Nephron (organoid): ENCODE measurements at regions not wholly inside any gene's neighbourhood (a gene's known extent, or its start where the extent isn't known, plus 50 kb on each side); places are given as distances from the start of the nearest gene placed in this dataset.
"Not testable (repeated sequence)": the region's sequence is repeated elsewhere in the genome, so short reads cannot be mapped to it uniquely, and the experiment has no call there.

ENCODE experiments used
- H3K27ac Mint-ChIP-seq, 3 experiments: 2 replicates each; pipeline ENCODE4 v1.8.0; 2020; ENCODE audit warnings: mixed read lengths in 3 of 3, mild to moderate bottlenecking in 2 of 3, moderate library complexity in 1 of 3
- H3K27me3 Mint-ChIP-seq: 2 replicates; pipeline ENCODE4 v1.8.0; 2021; ENCODE audit warnings: low read depth, mild to moderate bottlenecking, moderate library complexity, mixed read lengths
- H3K36me3 Mint-ChIP-seq: 2 replicates; pipeline ENCODE4 v1.8.0; 2020; ENCODE audit warnings: low read depth, mixed read lengths
- H3K4me1 Mint-ChIP-seq: 2 replicates; pipeline ENCODE4 v1.8.0; 2020; ENCODE audit warnings: mixed read lengths
- H3K4me3 Mint-ChIP-seq, 3 experiments: 2 replicates each; pipeline ENCODE4 v1.8.0; 2020; ENCODE audit warnings: mild to moderate bottlenecking in 3 of 3, mixed read lengths in 3 of 3, moderate library complexity in 2 of 3
- H3K9me3 Mint-ChIP-seq: 2 replicates; pipeline ENCODE4 v1.8.0; 2020; ENCODE audit warnings: mixed read lengths
- TF ChIP-seq, protein P1 (sequence below), 3 experiments: fragments of 200-600 bp; sonication (generic); IDR thresholded peaks; one replicate each; pipeline ENCODE4 v1.5.0; 2021; ENCODE audit warnings: antibody characterized with exemption in 3 of 3; ENCODE audit not compliant: unreplicated experiment in 3 of 3

DNA sequence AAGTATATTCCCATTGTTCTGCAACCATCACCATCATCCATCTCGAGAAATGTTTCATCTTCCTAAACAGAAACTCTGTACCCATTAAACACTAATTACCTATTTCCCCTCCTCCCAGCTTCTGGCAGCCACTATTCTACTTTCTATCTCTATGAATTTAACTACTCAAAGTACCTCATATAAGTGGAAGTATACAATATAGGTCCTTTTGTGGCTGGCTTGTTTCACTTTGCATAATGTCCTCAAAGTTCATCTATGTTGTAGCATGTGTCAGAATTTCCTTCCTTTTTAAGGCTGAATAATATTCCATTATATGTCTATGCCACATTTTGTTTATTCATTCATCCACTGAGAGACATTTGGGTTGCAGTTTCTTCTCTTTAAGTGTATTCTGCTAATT lies 159.4 kb downstream of the KCNRG start:
- Mint-ChIP-seq H3K4me1 (peaks cover 5% of the 10 kb centered on the region), H3K9me3 (no peaks in the 10 kb centered on the region), H3K27me3 (no peaks in the 10 kb centered on the region), H3K4me3 (no peak overlapping the region), H3K27ac (no peak overlapping the region), H3K36me3 (no peaks in the 10 kb centered on the region)
- TF ChIP-seq, protein P1, sequence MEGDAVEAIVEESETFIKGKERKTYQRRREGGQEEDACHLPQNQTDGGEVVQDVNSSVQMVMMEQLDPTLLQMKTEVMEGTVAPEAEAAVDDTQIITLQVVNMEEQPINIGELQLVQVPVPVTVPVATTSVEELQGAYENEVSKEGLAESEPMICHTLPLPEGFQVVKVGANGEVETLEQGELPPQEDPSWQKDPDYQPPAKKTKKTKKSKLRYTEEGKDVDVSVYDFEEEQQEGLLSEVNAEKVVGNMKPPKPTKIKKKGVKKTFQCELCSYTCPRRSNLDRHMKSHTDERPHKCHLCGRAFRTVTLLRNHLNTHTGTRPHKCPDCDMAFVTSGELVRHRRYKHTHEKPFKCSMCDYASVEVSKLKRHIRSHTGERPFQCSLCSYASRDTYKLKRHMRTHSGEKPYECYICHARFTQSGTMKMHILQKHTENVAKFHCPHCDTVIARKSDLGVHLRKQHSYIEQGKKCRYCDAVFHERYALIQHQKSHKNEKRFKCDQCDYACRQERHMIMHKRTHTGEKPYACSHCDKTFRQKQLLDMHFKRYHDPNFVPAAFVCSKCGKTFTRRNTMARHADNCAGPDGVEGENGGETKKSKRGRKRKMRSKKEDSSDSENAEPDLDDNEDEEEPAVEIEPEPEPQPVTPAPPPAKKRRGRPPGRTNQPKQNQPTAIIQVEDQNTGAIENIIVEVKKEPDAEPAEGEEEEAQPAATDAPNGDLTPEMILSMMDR (IDR thresholded peaks at IDR 0.05; ENCODE audit: unreplicated experiment in 3 of 3): no peak

DNA sequence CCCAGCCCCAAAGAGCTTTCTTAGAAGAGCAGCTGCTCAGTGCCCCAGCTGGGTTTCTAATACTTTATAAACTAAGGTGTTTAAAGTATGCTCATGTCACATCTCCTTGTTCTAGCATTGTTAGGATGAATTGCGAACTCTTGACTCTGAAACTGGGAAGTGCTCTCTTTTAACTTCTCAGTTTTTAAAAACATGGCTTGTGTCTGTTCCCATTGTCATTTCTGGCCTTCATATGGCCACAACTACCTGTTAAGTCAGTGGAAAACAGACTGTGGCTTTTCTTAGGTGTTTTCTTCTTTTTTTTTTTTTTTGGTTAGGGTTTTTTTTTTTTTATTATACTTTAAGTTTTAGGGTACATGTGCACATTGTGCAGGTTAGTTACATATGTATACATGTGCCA lies 164.7 kb downstream of the KCNRG start:
- Mint-ChIP-seq H3K9me3 (peaks cover 2% of the 10 kb centered on the region), H3K27ac (no peak overlapping the region), H3K27me3 (no peaks in the 10 kb centered on the region), H3K4me3 (no peak overlapping the region), H3K4me1 (no peaks in the 10 kb centered on the region), H3K36me3 (no peaks in the 10 kb centered on the region)
- TF ChIP-seq, protein P1 (IDR thresholded peaks at IDR 0.05; ENCODE audit: unreplicated experiment in 3 of 3): no peak

DNA sequence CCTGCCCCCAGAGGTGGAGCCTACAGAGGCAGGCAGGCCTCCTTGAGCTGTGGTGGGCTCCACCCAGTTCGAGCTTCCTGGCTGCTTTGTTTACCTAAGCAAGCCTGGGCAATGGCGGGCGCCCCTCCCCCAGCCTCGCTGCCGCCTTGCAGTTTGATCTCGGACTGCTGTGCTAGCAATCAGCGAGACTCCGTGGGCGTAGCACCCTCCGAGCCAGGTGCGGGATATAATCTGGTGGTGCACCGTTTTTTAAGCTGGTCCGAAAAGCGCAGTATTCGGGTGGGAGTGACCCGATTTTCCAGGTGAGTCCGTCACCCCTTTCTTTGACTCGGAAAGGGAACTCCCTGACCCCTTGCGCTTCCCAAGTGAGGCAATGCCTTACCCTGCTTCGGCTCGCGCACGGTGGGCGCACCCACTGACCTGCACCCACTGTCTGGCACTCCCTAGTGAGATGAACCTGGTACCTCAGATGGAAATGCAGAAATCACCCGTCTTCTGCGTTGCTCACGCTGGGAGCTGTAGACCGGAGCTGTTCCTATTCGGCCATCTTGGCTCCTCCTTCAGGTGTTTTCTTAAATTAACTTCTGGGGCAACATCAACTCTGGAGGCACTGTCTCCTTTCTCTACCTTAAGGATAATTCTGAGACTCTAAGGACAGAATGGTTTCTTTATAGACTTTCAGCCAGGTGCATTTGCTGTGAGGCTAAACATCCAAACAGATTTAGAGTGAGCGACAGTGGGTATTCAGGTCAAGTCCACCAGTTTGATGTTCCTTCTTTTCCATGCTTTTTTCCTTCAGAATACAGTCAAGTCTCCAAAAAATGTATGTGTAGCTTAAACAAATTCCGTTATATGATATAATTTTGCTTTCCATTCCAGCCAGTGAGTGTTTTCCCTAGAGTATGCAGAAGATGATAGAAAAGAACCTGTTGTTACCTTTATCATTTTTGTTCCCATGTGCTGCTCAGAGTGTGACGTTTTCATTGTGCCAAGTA lies 170.8 kb downstream of the KCNRG start:
- H3K4me1 Mint-ChIP-seq, H3K36me3 Mint-ChIP-seq, H3K27me3 Mint-ChIP-seq, H3K9me3 Mint-ChIP-seq: not testable (repeated sequence)
- H3K4me3 Mint-ChIP-seq: peak overlapping the region; percentile 80 to 82 (median 81)
- peak overlapping the region in 2 of 3 experiments; percentile 51 to 63 for H3K27ac Mint-ChIP-seq

DNA sequence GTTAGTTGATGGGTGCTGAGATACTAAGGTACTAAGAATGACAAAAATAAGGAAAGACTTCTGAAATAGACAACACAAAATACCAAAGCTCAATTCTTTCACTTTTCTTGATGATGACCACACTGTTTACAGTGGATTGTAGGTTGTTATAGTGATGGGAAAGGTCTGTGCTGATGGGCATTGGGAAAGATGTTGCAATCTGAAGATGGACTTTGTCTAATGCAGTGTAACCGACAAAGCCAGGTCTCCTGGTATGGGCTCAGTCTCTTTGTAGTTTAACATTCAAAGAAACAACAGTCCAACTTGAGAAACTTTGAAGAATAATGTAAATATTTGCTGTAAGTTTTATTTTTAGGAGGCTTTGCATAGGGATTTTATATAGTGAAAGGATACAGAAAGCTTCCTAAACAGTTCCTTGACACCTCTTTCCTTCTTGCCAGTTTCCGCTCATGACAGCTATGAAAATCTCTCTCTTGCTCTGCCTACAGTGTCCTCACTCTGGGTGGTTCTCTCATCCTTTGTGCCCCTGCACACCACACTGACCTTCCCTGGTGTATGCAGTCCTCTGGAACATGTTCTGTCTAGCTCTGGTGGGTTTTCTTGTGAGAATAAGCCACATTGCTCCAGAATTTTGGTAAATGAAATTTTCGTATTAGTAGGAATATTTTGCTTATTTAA lies 172.2 kb downstream of the KCNRG start:
- Mint-ChIP-seq H3K4me1 (no peaks in the 10 kb centered on the region), H3K27ac (no peak overlapping the region), H3K36me3 (peaks cover 4% of the 10 kb centered on the region), H3K9me3 (peaks cover 10% of the 10 kb centered on the region), H3K27me3 (no peaks in the 10 kb centered on the region), H3K4me3 (peak overlapping the region in 1 of 3 experiments; percentile 80)
- TF ChIP-seq, protein P1 (IDR thresholded peaks at IDR 0.05; ENCODE audit: unreplicated experiment in 3 of 3): no peak

DNA sequence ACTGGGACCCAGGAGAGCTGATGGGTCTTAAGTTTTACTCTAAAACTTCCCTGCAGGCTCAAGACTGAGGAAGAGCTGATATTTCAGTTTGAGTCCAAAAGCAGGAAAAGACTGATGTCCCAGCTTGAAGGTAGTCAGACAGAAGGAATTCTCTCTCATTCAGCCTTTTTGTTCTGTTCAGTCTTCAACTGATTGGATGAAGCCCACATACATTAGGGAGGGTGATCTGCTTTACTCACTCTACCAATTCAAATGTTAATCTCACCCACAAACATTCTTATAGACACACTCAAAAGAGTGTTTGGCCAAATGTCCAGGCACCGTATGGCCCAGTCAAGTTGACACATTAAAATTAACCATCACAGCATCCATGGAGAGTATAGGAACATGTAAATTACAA lies 173.5 kb downstream of the KCNRG start:
- H3K4me3 Mint-ChIP-seq: no peak overlapping the region
- H3K36me3 Mint-ChIP-seq: peaks cover 4% of the 10 kb centered on the region
- H3K4me1 Mint-ChIP-seq: no peaks in the 10 kb centered on the region
- TF ChIP-seq, protein P1 (IDR thresholded peaks at IDR 0.05; ENCODE audit: unreplicated experiment in 3 of 3): no peak
- H3K9me3 Mint-ChIP-seq: peaks cover 10% of the 10 kb centered on the region
- no peak overlapping the region for H3K27ac Mint-ChIP-seq
- no peaks in the 10 kb centered on the region for H3K27me3 Mint-ChIP-seq

DNA sequence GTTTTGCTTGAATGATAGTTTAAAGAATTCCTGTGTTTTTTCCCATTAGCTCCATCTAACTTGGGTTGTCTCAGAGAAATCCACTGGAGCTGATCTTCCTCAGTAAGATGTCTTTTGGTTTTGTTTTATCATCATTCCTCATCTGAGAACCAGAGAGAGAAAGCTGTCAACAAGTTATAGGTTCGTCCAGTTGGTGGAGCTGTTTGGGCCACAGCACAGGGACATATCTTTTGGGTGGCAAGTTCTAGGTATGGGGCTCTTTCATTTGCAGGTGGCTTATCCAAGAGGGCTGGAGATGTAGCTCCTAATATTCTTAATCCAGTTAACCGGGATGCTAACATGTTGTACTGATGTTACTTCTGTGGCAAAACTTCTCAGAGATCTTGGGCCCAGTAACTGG lies 174.2 kb downstream of the KCNRG start:
- TF ChIP-seq, protein P1 (IDR thresholded peaks at IDR 0.05; ENCODE audit: unreplicated experiment in 3 of 3): no peak
- no peaks in the 10 kb centered on the region for H3K4me1 Mint-ChIP-seq
- peaks cover 10% of the 10 kb centered on the region for H3K9me3 Mint-ChIP-seq
- no peaks in the 10 kb centered on the region for H3K27me3 Mint-ChIP-seq
- H3K27ac Mint-ChIP-seq: no peak overlapping the region
- H3K36me3 Mint-ChIP-seq: peaks cover 4% of the 10 kb centered on the region
- H3K4me3 Mint-ChIP-seq: no peak overlapping the region
